ENCODE measurements at regions not wholly inside any gene's neighbourhood (a gene's known extent, or its start where the extent isn't known, plus 50 kb on each side); places are given as distances from the start of the nearest gene placed in this dataset.

GRCh38 chrX:80984118-80984517 lies 174.4 kb upstream of the BRWD3 start:
- H2AFZ ChIP-seq = no peak overlapping the region
- no peaks in the 10 kb centered on the region for H3K27me3 ChIP-seq (ENCODE audit: insufficient read depth)
- H3K27me3 Mint-ChIP-seq (ENCODE audit: insufficient read depth, low read depth, poor library complexity) = no peaks in the 10 kb centered on the region
- H3K27ac ChIP-seq (ENCODE audit: low read depth) = no peak overlapping the region
- no peaks in the 10 kb centered on the region for H3F3A ChIP-seq (replicated peaks; ENCODE audit: low read depth)
- H3K4me1 Mint-ChIP-seq = no peaks in the 10 kb centered on the region
- peaks cover 4% of the 10 kb centered on the region; the same call in 2 of the 3 replicates for H3K36me3 Mint-ChIP-seq (ENCODE audit: low read depth)
- H3K4me1 ChIP-seq (ENCODE audit: insufficient read depth) = no peaks in the 10 kb centered on the region
- H3K9me2 ChIP-seq (ENCODE audit: insufficient read depth) = no peaks in the 10 kb centered on the region
- no peak overlapping the region for H3K4me2 ChIP-seq
- H3K4me3 ChIP-seq = no peak overlapping the region
- H3K4me3 Mint-ChIP-seq = no peak overlapping the region
- H3K27ac Mint-ChIP-seq = no peak overlapping the region
- no peak for DNase-seq (ENCODE audit: low spot score)
- TF ChIP-seq POLR2AphosphoS5 (IDR thresholded peaks at IDR 0.05; ENCODE audit: low read depth) (no peak), EZH2phosphoT487 (IDR thresholded peaks at IDR 0.05; ENCODE audit: unreplicated experiment) (no peak), REST (IDR thresholded peaks at IDR 0.05; ENCODE audit: unreplicated experiment) (no peak), CREB1 (CRISPR knock-in tag; IDR thresholded peaks at IDR 0.05; ENCODE audit: low read depth) (no peak), CTCF (conservative IDR thresholded peaks at IDR 0.05; ENCODE audit: low read depth in 2 of 2) (no peak), NANOG (IDR thresholded peaks at IDR 0.05; ENCODE audit: borderline replicate concordance) (no peak), STAT1 (IDR thresholded peaks at IDR 0.05; ENCODE audit: unreplicated experiment) (no peak), ZNF331 (CRISPR knock-in tag; IDR thresholded peaks at IDR 0.05; ENCODE audit: low read depth) (no peak), EZH2 (IDR thresholded peaks at IDR 0.05; ENCODE audit: low read depth, unreplicated experiment) (no peak), ZNF462 (CRISPR knock-in tag; IDR thresholded peaks at IDR 0.05) (no peak), ZNF114 (CRISPR knock-in tag; IDR thresholded peaks at IDR 0.05) (no peak), ETS1 (IDR thresholded peaks at IDR 0.05) (no peak), JUNB (IDR thresholded peaks at IDR 0.05; ENCODE audit: unreplicated experiment) (no peak)
- no peak for ATAC-seq
- H3K79me2 ChIP-seq (replicated peaks; ENCODE audit: insufficient read depth) = no peaks in the 10 kb centered on the region
- peaks cover 56% of the 10 kb centered on the region for H3K9me3 Mint-ChIP-seq
- no peaks in the 10 kb centered on the region for H4K20me1 ChIP-seq (replicated peaks; ENCODE audit: insufficient read depth)
- no peaks in the 10 kb centered on the region for H3K36me3 ChIP-seq (ENCODE audit: insufficient read depth)
